A673 (cell line): ENCODE measurements at regions not wholly inside any gene's neighbourhood (a gene's known extent, or its start where the extent isn't known, plus 50 kb on each side); places are given as distances from the start of the nearest gene placed in this dataset.

ENCODE experiments used
- CTCF ChIP-seq: fragments of 300-800, 200-600 bp; sonication (generic); conservative IDR thresholded peaks from 2 replicates; pipeline ENCODE4 v1.5.1; 2017; ENCODE audit warnings: low read depth, mild to moderate bottlenecking, antibody characterized with exemption, low read length, moderate library complexity, mixed read lengths
- EZH2 ChIP-seq: fragments of 200-600 bp; sonication (generic); IDR thresholded peaks from 2 replicates; pipeline ENCODE4 v1.6.1; 2017; ENCODE audit warnings: borderline replicate concordance, low read depth, mild to moderate bottlenecking, mixed read lengths, antibody characterized with exemption, low read length; ENCODE audit not compliant: poor library complexity, severe bottlenecking

- TF ChIP-seq CTCF (no peak), EZH2 (no peak)
These were observed 716.0 kb downstream of the HACE1 start for GRCh38 chr6:104143757-104144156.
